Muscle of leg (tissue), 3 donors: ENCODE measurements at regions not wholly inside any gene's neighbourhood (a gene's known extent, or its start where the extent isn't known, plus 50 kb on each side); places are given as distances from the start of the nearest gene placed in this dataset.

Source experiments
- DNase-seq: peaks from one replicate; pipeline ENCODE4 v3.0.0; 2013
- H3K27ac ChIP-seq: one replicate; pipeline ENCODE4 v1.5.1; 2013; ENCODE audit warnings: mild to moderate bottlenecking, low read length, control low read depth
- H3K27me3 ChIP-seq: one replicate; pipeline ENCODE4 v1.6.1; 2013; ENCODE audit warnings: low read length; ENCODE audit not compliant: control insufficient read depth, insufficient read depth
- H3K36me3 ChIP-seq: one replicate; pipeline ENCODE4 v1.6.1; 2013; ENCODE audit warnings: low read length; ENCODE audit not compliant: control insufficient read depth, insufficient read depth
- H3K4me1 ChIP-seq: one replicate; pipeline ENCODE4 v1.6.1; 2013; ENCODE audit warnings: low read length; ENCODE audit not compliant: control insufficient read depth, insufficient read depth
- H3K4me3 ChIP-seq: one replicate; pipeline ENCODE4 v1.5.1; 2013; ENCODE audit warnings: low read length, control low read depth
- H3K9me3 ChIP-seq: replicated peaks from 2 replicates; pipeline ENCODE4 v1.6.1; 2013; ENCODE audit warnings: low read depth, low read length; ENCODE audit not compliant: control insufficient read depth
- WGBS: methylation state at CpG from one replicate; pipeline ENCODE4 v1.1.5; 2013; ENCODE audit warnings: missing lambda C conversion rate; ENCODE audit not compliant: insufficient coverage; 5-methylcytosine and 5-hydroxymethylcytosine counted together

DNA sequence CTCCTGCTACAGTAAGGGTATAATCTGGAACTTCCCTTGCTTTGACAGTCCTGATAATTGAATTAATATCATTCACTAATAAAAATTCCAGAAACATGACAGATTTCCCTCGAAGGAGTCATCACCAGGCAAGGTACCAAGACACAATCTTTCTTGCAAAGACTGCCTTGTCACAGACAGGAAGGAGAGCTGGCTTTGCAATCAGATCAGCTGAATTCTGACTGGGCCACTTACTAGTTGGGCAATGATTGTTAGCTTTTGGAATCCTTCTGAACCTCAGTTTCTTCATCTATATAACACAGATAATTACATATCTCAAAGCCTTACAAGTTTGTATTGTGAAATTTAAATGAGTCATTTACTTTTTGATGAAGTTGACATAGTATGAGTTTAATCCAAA lies 344.2 kb downstream of the RFPL4B start:
- Histone ChIP-seq H3K9me3 (no peaks in the 10 kb centered on the region), H3K27ac (peak overlapping the region; percentile 85), H3K36me3 (no peaks in the 10 kb centered on the region), H3K4me1 (peaks cover 5% of the 10 kb centered on the region), H3K27me3 (no peaks in the 10 kb centered on the region), H3K4me3 (no peak overlapping the region)
- peak; percentile 92 for DNase-seq
- WGBS: no CpG with 5 or more reads among the region's 1 CpG

- Histone ChIP-seq H3K4me1 (peaks cover 5% of the 10 kb centered on the region), H3K27me3 (no peaks in the 10 kb centered on the region), H3K27ac (no peak overlapping the region), H3K9me3 (no peaks in the 10 kb centered on the region), H3K4me3 (no peak overlapping the region), H3K36me3 (no peaks in the 10 kb centered on the region)
- WGBS: no CpG with 5 or more reads among the region's 2 CpGs
- peak; percentile 57 for DNase-seq
These were observed 347.9 kb downstream of the RFPL4B start for GRCh38 chr6:112695001-112695400.

DNA sequence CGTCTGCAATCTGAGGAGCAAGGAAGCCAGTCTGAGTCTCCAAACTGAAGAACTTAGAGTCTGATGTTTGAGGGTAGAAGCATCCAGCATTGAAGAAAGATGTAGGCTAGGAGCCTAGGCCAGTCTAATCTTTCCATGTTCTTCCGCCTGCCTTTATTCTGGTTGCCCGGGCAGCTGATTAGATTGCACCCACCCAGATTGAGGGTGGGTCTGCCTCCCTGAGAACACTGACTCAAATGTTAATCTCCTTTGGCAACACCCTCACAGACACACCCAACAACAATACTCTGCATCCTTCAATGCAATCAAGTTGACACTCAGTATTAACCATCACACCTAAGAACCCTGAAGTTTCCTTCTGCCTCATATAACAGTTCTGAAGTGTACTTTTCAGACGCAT lies 350.1 kb downstream of the RFPL4B start:
- H3K4me3 ChIP-seq: no peak overlapping the region
- H3K36me3 ChIP-seq: no peaks in the 10 kb centered on the region
- H3K9me3 ChIP-seq: no peaks in the 10 kb centered on the region
- H3K27me3 ChIP-seq: no peaks in the 10 kb centered on the region
- WGBS: 100% methylated on average over 3 of the region's 4 CpGs
- peaks cover 5% of the 10 kb centered on the region for H3K4me1 ChIP-seq
- no peak overlapping the region for H3K27ac ChIP-seq
- DNase-seq: no peak

- peaks cover 5% of the 10 kb centered on the region for H3K4me1 ChIP-seq
- no peaks in the 10 kb centered on the region for H3K36me3 ChIP-seq
- H3K27me3 ChIP-seq: no peaks in the 10 kb centered on the region
- no peak overlapping the region for H3K4me3 ChIP-seq
- H3K9me3 ChIP-seq: no peaks in the 10 kb centered on the region
- no peak overlapping the region for H3K27ac ChIP-seq
- peak; percentile 69 for DNase-seq
- 36% methylated on average over 3 of the region's 5 CpGs for WGBS
These were observed 354.1 kb downstream of the RFPL4B start for GRCh38 chr6:112701201-112701600.

GRCh38 chr6:112710710-112711109 lies 363.6 kb downstream of the RFPL4B start:
- Histone ChIP-seq H3K4me1 (no peaks in the 10 kb centered on the region), H3K27me3 (no peaks in the 10 kb centered on the region), H3K36me3 (no peaks in the 10 kb centered on the region), H3K9me3 (no peaks in the 10 kb centered on the region), H3K27ac (no peak overlapping the region), H3K4me3 (no peak overlapping the region)
- DNase-seq: no peak
- no CpG with 5 or more reads among the region's 2 CpGs for WGBS

GRCh38 chr6:112713402-112713801 lies 366.3 kb downstream of the RFPL4B start:
- H3K27ac ChIP-seq: no peak overlapping the region
- H3K27me3 ChIP-seq: no peaks in the 10 kb centered on the region
- H3K4me1 ChIP-seq: no peaks in the 10 kb centered on the region
- DNase-seq: no peak
- no peak overlapping the region for H3K4me3 ChIP-seq
- no peaks in the 10 kb centered on the region for H3K36me3 ChIP-seq
- H3K9me3 ChIP-seq: no peaks in the 10 kb centered on the region
- WGBS: 100% methylated on average over 1 of the region's 2 CpGs

- WGBS: 80% methylated on average over 1 of the region's 3 CpGs
- no peaks in the 10 kb centered on the region for H3K9me3 ChIP-seq
- H3K36me3 ChIP-seq: no peaks in the 10 kb centered on the region
- no peaks in the 10 kb centered on the region for H3K4me1 ChIP-seq
- DNase-seq: no peak
- no peaks in the 10 kb centered on the region for H3K27me3 ChIP-seq
- H3K4me3 ChIP-seq: no peak overlapping the region
- H3K27ac ChIP-seq: no peak overlapping the region
These were observed 370.3 kb downstream of the RFPL4B start for GRCh38 chr6:112717401-112717800.

DNA sequence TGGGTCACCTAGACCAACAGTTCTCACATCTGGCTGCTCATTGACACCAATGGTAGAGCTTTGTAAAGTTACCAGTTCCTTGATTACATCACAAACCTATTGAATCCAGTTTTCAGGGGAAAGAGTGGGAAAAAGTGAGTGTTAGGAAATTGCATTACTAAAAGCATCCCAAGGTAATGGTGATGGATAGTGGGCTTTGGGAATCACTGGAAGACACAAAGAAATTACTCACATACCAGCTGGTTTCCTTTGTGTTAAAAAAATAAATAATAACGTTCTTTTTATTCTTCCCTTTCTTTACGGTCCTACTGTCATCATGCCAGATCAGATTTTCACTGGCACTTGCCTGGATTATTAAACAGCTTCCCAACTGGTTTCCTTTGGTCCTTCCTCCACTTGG lies 370.7 kb downstream of the RFPL4B start:
- no peaks in the 10 kb centered on the region for H3K36me3 ChIP-seq
- H3K4me1 ChIP-seq: no peaks in the 10 kb centered on the region
- DNase-seq: no peak
- no peaks in the 10 kb centered on the region for H3K27me3 ChIP-seq
- H3K9me3 ChIP-seq: no peaks in the 10 kb centered on the region
- no peak overlapping the region for H3K4me3 ChIP-seq
- no peak overlapping the region for H3K27ac ChIP-seq
- 55% methylated on average over 1 of the region's 2 CpGs for WGBS

DNA sequence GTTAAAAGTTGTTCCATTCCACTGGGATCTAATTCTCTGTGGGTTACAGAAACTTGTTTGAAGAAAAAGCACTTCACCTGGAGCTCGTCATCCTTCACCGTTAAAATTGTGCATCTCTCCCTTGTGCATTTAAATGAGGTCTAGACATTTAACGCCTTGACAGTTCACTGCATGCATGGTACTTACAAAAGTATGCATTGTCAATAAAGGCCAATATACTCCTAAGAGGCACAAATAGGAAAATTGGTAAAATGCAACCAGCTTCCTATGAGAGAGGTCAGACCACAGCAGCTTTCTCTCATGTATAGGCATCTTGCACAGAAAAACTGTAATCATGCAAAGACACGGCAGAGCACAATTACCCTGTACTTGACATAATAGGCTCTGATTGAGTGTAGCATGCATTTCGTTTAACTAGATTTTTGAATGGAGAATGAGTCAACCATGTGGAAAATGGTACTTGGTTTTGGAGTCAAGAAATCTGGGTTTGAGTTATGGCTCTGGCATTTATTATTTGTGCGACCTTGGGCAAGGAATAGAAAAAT lies 378.5 kb downstream of the RFPL4B start:
- no peaks in the 10 kb centered on the region for H3K4me1 ChIP-seq
- no peak overlapping the region for H3K27ac ChIP-seq
- no peak overlapping the region for H3K4me3 ChIP-seq
- no peaks in the 10 kb centered on the region for H3K27me3 ChIP-seq
- no peaks in the 10 kb centered on the region for H3K36me3 ChIP-seq
- H3K9me3 ChIP-seq: no peaks in the 10 kb centered on the region
- WGBS: 86% methylated on average over 1 of the region's 6 CpGs
- DNase-seq: no peak

GRCh38 chr6:112735129-112735528 lies 388.0 kb downstream of the RFPL4B start:
- no CpG with 5 or more reads among the region's 1 CpG for WGBS

DNA sequence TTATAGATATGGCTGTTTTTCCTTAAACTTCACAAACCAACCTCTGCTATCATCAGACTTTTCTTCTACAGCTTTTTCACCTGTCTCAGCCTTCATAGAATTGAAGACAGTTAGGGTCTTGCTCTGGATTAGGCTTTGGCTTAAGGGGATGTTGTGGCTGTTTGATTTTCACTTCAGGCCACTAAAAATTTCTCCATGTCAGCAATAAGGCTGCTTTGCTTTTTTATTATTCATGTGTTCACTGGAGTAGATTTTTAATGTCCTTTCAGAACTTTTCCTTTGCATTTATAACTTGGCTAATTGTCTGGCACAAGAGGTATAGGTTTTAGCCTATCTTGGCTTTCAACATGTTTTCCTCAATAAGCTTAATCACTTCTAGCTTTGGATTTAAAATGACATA lies 392.6 kb downstream of the RFPL4B start:
- Histone ChIP-seq H3K27me3 (no peaks in the 10 kb centered on the region), H3K9me3 (no peaks in the 10 kb centered on the region), H3K4me3 (no peak overlapping the region), H3K4me1 (no peaks in the 10 kb centered on the region), H3K36me3 (no peaks in the 10 kb centered on the region), H3K27ac (no peak overlapping the region)
- no peak for DNase-seq

More at GRCh38 chr6:112735129-112735528, 388.0 kb downstream of the RFPL4B start:
- no peaks in the 10 kb centered on the region for H3K9me3 ChIP-seq
- H3K27ac ChIP-seq: no peak overlapping the region
- H3K27me3 ChIP-seq: no peaks in the 10 kb centered on the region
- H3K4me3 ChIP-seq: no peak overlapping the region
- H3K4me1 ChIP-seq: no peaks in the 10 kb centered on the region
- H3K36me3 ChIP-seq: no peaks in the 10 kb centered on the region
- DNase-seq: no peak
